ENCODE measurements at regions not wholly inside any gene's neighbourhood (a gene's known extent, or its start where the extent isn't known, plus 50 kb on each side); places are given as distances from the start of the nearest gene placed in this dataset.

DNA sequence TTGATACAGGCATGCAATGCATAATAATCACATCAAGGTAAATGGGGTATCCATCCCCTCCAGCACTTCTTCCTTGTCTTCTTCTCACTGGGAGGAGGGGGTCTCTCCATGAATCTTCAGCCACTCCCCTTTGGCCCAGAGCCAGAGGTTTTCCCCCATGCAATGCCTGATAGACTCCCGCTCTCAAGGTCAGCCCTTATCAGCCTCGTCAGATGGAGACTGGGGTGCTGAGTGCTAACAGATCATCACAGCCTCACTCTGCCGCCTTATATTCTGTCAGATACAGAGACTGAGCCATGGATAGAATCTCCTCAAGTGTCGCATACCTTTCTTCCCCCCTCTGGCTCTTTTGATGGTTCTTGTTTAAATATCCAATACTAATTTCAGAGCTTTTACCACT lies 503.1 kb downstream of the AACS start:
- DNase-seq (ENCODE audit: low read depth), result no peak

DNA sequence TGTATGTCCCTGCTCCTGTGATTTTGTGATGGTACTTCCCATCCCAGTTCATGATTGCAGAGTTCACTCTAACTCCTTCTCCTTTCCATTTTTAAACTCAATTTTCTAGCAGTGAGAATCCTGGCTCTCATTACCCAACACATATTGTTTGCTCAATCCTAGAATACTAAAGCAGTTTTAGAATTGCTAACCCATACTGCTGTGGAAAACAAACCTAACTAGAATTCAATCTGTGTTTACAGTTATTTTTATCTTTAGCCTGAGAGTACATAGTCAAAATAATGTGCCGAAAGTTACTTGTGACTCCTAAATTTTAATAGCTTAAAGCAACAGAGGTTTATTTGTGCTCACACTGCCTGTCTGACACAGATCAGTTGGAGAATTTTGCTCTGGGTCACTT lies 508.0 kb downstream of the AACS start:
- no peak for DNase-seq (ENCODE audit: low read depth)

DNA sequence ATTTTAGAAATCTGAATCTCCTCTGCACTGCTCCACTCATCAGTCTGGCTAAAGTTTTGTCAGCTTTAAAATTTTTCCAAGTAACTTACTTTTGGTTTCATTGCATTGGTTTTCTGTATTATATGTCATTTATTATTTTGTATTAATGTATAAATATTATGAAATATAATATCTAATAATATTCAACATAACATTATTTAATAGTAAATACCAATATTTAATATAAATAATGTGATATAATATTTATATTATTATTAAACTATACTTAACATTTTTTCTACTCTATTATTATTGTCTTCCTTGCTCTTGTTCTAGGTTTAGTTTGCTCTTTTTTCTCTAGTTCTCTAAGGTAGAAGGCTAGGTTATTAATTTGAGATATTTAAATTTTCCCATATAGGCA lies 512.1 kb downstream of the AACS start:
- no peak for DNase-seq (ENCODE audit: low read depth)

DNA sequence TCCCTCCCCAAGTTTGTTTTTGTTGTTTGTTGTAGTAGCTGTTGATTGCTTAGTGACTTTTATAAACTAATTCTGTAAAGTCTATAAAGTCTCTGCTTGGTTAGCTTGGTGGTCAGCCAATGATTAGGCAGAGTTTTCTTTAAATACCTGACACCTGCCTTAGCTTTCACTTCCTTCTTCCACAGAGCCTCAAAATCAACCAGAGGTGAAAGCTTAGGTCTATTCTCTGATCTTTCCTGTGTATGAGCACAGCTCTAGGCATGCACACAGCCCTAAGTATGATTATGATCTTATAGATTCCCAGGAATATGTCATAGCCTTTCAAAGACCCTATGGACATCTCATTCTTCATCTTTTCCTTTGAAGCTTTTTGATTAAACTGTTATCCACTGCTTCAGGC lies 514.7 kb downstream of the AACS start:
- no peak for DNase-seq (ENCODE audit: low read depth)

DNA sequence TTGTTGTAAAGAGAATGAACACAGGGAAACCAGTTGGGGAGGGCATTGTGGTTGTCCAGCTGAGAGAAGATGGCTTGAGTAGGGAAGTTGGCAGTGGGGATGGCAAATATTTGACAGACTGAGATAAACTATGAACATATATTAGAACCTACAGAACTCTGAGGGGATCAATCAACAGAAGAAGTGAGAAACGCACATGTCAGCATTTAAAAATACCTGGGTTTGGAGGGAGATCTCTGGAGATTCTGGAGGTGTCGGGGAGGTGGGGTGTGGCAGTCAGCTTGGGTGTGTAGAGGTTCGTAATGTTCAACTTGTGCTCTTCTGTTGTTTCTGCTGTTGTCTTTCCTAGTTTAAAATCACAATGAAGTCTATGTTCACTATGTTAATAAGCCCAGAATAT lies 517.8 kb downstream of the AACS start:
- DNase-seq (ENCODE audit: low read depth), result no peak

DNA sequence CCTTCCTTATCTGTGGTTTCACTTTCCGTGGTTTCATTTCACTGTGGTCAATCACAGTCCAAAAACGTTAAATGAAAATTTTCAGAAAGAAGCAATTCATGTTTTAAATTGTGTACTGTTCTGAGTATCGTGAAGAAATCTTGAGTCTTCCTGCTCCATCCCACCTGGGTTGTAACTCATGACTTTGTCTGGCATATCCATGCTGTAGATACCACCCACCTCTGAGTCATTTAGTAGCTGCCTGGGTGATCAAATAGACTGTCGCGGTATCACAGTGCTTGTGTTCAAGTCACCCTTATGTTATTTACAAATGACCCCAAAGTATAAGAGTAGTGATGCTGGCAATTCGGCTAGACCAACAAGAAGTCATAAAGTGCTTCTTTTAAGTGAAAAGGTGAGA lies 521.2 kb downstream of the AACS start:
- DNase-seq (ENCODE audit: low read depth), result no peak

DNA sequence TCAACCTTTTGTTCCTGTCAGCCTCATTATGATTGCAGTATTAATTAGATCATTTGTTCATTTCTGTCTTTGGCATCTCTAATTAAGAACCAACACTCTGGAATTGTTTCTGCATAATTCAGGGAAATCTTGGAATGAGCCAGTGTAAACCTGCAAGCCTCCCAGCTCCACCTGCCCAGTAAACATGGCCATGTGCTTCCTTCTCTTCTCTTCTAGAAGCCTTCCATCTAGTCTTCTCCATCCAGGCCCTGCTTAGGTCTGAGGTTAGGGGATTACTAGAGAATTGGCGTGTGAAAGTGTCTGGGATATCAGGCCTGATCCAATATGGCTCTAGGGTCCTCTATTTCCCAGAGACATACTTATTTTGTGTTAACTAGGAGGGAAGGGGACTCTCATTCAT lies 528.0 kb downstream of the AACS start:
- no peak for DNase-seq (ENCODE audit: low read depth)

DNA sequence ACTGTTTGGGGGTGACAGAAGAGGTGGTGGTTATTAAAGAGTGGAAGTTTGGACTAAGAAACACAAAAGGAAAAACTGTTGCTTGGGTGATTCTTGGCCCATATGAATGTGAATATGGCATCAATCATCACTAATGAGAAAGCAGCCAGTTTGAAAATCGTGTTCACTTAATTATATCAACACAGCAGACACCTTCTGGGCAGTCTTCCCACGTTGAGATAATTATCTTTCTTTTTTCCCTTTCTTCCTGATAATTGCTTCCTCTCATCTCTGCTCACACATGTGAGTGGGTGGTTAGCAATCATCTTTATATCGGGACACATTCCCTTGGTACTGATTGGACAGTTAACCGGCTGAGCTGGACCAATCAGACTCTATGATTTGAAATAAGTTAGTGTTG lies 539.7 kb downstream of the AACS start:
- DNase-seq (ENCODE audit: low read depth), result no peak

DNA sequence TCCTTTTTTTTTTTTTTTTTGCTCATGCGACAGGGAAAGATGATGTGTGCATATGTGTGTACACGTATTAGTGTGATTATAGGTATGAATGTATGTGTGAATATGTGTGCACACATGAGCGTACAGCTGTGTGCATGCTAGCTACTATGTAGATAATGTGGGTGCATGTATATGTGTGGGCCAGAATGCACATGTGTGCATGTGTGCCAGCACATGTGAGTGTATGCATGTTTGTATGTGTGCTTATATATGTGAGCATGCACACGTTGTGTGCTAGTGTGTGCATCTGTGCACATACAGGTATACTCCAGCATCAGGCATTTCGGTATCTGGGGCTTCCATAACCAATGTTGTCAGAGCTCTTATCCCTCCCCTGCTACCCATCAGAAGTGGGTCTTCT lies 541.1 kb downstream of the AACS start:
- no peak for DNase-seq (ENCODE audit: low read depth)

DNA sequence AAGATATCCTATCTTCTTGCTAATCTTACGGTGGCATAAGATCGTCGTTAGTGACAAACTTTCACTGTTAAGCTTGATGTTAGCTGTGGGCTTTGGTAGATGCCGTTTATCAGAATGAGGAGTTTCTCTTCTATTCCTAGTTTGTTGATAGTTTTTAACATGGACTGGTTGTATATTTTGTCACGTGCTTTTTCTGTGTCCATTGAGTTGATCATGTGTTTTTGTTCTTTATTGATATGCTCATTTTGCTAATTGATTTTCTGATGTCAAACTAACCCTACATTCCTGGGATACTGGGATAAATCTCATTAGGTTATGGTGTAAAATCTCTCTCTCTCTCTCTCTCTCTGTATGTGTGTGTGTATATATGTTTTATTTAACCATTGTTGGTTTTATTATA lies 545.1 kb downstream of the AACS start:
- DNase-seq (ENCODE audit: low read depth), result no peak

DNA sequence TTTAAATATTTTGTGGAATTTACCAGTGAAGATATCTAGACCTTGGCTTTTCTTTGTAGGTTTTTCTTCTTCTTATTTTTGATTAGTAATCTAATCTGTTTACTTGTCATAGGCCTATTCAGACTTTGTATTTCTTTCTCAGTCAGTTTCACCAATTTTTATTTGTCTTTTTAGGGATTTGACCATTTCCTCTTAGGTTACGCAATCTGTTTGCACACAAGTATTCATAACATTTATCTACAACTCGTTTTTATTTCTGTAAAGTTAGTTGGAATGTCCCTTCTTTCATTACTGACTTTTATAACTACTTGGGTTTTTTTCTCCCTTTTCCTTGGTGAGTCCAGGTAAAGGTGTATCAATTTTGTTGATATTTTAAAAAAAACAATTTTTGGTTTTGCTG lies 545.7 kb downstream of the AACS start:
- DNase-seq (ENCODE audit: low read depth), result no peak

DNA sequence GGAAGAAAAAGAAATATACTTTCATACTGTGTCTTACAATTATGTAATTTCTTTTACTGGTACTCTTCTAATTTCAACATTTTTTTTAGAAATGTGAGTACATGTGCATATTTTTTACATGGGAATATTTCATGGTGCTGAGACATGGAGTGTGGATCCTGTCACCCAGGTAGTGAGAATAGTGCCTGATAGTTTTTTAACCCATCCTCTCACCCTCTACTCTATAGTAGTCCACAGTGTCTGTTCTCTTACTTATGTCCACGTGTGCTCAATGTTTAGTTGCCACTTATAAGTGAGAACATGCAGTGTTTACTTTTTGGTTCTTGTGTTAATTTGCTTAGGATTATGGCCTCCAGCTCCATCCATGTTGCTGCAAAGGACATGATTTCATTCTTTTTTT lies 548.8 kb downstream of the AACS start:
- DNase-seq (ENCODE audit: low read depth), result no peak

DNA sequence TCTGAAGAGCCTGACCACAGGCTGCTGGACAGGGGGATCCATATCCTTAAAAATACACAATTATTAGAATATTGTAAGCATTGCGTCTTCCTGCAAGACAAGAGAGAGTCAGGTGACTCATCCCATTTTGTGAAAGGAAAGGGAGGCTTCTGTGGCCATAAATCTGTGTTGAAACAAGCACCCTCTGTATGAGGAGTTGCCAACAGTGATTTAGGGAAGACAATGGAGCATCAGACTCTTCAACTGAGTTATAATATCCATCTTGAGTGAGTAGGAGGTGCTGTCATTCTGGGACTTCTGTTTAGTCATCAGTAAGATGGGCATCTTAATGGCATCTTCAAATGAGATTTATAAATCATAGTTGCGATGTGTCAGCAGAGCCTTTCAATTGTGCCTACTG lies 554.5 kb downstream of the AACS start:
- DNase-seq (ENCODE audit: low read depth), result no peak

DNA sequence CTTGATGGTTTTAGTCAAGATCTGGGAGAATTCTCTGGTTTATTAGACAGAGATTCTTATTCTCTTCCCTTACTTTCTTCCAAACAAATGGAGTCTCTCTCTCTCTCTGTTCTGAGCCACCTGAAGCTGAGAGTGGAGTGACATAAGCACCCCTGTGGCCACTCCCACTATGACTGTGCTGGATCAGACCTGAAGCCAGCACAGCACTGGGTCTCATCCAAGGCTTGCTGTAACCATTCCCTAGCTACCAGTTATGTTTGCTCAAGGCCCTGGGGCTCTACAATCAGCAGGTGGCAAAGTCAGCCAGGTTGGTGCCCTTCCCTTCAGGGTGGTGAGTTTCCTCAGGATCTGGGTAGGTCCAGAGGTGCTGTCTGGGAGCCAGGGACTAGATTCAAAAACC lies 568.5 kb downstream of the AACS start:
- no peak for DNase-seq (ENCODE audit: low read depth)

DNA sequence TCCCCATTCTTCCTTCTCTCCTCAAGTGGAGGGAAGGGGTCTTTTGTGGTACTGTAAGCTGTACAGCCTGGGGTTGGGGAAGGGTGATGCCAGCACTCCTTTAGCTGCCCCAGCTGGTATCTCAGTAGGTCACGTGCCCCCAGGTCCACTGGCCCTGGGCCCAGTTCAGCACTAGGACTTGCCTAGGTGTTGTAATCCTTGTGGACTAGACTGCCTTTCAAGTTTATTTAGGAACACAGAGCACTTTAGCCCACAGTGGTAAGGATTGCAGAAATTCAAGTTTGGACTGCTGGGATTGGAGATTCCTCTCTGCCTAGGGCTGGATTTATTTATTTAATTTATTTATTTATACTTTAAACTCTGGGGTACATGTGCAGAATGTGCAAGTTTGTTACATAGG lies 569.6 kb downstream of the AACS start:
- no peak for DNase-seq (ENCODE audit: low read depth)

DNA sequence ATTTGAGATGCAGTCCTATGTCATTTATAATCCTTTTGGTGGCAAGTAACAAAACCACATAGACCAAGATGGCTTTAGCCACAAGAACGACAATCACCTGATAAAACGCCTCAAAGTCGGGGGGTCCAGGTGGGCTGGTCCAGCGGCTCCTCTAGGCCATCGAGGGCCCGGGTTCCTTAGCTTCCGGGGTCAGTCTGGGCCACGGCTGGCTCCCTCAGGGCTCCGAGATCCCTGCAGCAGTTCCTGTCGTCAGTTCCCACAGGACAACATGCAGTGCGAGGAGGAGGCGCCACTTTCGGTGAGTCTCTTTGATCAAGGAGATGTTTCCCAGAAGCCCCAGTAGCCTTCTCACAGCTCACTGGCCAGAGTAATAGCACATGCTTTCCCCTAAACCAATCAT lies 574.6 kb downstream of the AACS start:
- DNase-seq (ENCODE audit: low read depth), result no peak

DNA sequence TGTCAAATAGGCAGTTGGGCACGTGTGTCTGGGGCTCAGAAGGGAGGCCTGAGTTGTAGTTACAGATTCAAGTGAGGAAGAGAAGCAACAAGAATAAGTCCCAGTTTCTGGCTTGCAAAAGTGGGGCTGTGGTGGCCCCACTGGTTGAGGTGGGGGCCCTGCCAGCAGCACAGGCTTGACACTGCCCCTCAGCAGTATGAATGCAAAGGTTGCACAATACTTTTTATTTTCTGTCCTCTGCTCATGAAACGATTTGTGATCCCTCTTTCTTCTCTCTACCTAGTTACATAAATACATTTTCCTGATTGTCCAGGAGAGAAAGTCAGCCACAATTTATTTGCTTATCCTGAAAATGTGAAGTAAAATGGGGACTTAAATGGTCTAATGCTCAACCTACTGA lies 577.8 kb downstream of the AACS start:
- DNase-seq (ENCODE audit: low read depth), result no peak

DNA sequence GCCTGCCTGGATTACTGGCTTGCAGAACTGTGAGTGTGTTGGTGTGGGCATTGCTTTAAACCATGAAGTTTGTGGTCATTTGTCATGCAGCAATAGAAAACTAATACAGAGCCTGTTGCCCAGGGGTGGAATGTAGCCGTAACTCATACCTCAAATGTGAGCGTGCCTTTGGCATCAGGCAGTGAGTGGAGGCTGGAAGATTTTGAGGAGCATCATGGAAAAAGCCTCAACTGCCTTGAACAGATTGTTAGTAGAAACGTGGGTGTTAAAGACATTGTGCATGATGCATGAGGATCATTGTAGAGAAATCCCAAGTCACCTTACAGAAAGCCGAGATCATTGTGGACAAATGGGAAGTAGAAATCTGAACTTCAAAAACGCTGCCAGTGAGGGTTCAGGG lies 580.5 kb downstream of the AACS start:
- no peak for DNase-seq (ENCODE audit: low read depth)

DNA sequence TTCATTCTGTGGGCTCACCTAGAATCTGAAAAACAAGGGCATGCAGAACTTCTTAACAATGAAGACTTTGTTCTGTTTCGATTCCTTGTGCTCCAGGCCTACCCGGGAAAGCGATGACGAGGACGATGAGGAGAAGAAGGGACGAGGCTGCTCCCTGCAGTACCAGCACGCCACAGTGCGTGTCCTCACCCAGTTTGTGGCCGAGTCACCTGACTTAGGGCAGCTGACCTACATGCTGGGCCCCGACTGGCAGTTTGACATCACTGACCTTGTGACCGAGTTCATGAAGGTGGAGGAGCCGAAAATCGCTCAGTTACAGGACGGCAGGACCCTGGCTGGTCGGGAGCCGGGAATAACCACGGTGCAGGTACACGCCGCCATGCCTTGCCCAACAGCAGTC lies 585.4 kb downstream of the AACS start:
- no peak for DNase-seq (ENCODE audit: low read depth)

DNA sequence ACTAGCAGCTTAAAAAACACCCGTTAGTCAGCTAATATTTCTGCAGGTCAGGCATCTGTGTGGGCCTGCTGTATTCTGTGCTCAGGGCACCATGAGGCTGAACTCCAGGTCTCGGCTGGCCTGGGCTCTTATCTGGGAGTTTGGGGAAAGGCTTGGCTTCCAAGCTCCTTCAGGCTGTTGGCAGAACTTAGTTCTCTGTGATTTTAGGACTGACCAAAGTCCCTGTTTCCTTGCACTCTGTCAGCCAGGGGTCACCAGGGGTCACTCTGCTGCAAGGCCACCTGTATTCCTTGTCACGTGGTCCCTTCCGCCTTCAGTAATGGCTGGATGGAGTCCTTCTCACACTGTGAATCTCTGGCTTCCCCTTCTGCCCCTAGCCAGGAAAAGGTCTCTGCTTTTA lies 586.4 kb downstream of the AACS start:
- no peak for DNase-seq (ENCODE audit: low read depth)

DNA sequence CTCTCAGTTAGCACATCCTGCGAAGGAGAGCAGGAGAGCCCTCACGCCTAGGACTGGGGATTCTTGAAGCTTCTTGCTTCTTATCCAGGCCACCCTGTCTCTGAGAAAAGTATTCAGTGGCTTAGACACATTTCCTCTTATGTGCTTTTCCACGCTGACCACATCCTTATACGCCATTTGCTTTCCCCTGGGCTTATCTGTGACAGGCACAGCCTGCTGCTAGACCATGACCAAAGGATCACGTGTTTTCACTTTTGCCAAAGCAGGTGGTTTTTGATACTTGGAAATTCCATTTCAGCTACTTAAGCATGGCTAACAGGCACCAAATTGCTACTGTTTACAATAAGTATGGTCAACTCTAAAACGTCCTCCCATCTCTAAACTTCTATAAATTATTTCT lies 587.4 kb downstream of the AACS start:
- no peak for DNase-seq (ENCODE audit: low read depth)

DNA sequence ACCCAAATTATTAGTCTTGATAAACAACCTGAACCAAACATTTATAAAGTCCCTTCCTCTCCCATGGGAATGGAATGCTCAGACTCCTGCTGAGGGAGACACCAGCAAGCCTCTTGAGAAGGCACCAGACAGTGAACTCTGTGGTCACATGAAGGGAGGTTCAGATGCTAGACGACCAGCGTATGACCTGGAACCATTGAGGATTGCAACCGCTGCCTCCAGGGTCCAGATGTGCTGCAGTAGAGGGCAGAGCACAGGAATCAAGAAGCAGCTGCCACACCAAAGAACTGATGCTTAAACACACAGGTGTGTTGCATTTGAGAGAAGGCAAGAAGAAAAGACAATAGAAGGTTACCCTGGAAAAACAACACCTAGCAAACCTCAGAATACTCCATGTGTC lies 592.4 kb downstream of the AACS start:
- DNase-seq (ENCODE audit: low read depth), result no peak

DNA sequence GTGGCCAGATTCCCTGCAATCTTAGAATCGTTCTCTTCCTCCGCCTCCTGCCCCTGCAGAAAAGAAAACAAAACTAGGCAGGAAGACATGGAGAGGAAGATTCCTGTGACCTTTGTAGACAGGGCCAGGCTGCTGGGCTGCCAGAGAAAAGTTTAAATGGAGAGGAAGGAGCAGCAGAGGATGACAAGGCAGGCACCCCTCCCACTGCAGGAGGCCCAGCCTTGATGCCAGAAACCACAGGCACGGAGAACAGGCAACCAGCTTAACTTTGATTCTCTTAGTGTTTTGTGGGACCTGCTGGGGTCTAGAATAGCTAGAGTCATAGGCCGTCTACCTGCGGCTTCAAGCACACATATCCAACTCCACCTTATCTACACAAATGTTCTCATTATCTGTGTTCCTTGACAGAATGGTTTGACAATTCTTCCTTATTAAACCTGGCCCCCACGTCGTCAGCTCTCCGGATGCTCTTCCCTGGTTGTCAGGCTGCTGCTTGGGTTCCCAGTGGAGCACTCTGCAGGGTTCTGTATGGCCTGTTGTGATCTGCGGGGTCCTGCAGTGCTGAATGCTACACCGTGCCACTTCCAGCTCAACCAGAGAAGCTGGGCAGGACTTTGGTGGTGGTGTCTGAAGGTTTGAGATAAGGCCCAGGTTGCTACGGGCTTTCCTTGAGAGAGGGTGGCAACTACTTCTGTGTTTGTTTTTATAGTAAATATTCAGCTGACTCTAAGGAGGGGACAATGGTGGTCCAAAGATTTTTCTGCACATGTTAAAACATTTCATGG lies 609.5 kb downstream of the AACS start:
- no peak for DNase-seq (ENCODE audit: low read depth)

DNA sequence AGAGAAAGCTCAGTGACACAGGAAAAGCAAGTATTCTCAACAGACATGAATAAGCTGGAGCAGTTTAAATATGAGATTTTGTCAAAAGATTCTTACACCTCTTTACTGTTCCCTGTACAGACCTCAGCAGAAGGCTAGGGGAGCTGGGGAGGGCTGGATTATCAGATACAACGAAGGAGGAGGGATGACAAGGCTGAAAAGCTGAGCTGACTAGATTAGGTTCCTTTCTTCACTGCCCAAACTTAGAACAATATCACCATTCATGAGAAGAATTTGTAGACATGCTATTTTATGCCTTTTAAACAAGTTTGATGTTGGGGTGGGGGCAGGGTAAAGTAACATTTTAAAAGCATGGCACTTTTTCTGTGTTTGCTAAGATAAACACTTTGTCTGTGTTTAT lies 611.1 kb downstream of the AACS start:
- no peak for DNase-seq (ENCODE audit: low read depth)

DNA sequence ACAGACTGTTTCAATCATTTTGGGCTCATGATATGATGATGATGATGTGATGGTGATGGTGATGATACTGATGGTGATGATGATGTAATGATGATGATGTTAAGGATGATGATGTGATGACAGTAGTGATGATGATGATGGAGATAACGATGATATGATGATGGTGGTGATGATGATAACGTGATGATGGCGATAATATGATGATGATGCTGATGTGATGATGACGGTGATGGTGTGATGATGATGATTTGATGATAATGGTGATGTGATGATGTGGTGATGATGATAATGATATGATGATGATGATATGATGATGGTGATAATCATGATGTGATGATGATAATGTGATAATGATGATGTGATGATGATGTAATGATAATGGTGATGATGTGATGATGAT lies 612.6 kb downstream of the AACS start:
- no peak for DNase-seq (ENCODE audit: low read depth)
